Right atrium auricular region (tissue), 2 donors: ENCODE measurements at regions not wholly inside any gene's neighbourhood (a gene's known extent, or its start where the extent isn't known, plus 50 kb on each side); places are given as distances from the start of the nearest gene placed in this dataset.

Experiments used
- DNase-seq: peaks from one replicate; pipeline ENCODE4 v3.0.0-alpha.2; 2019; ENCODE audit warnings: low spot score
- H3K27ac ChIP-seq, 2 donors: fragments of 200-600 bp; sonication (generic); 1 replicate in 1 of 2; 2 replicates in 1 of 2; pipeline ENCODE4 v1.5.1; 2016 to 2019
- H3K27me3 ChIP-seq, 2 donors: fragments of 200-600 bp; sonication (generic); one replicate each; pipeline versions ENCODE4 v1.5.1 to v1.6.0; 2017 to 2019
- H3K36me3 ChIP-seq: fragments of 200-600 bp; sonication (generic); one replicate; pipeline ENCODE4 v1.5.1; 2016
- H3K4me1 ChIP-seq, 2 donors: fragments of 200-600 bp; sonication (generic); one replicate each; pipeline versions ENCODE4 v1.5.1 to v1.6.0; 2017 to 2019
- H3K4me3 ChIP-seq, 2 donors: fragments of 200-600 bp; sonication (generic); 1 replicate in 1 of 2; 2 replicates in 1 of 2; pipeline ENCODE4 v1.5.1; 2017 to 2019; ENCODE audit warnings: mild to moderate bottlenecking in 1 of 2, moderate library complexity in 1 of 2
- H3K9me3 ChIP-seq, 2 donors: fragments of 200-600 bp; sonication (generic); one replicate each; pipeline ENCODE4 v1.5.1; 2019
- TF ChIP-seq, protein P1 (sequence below), 2 donors: fragments of 200-600 bp; sonication (generic); IDR thresholded peaks; one replicate each; pipeline ENCODE4 v1.5.1; 2019; ENCODE audit warnings: antibody characterized with exemption in 2 of 2

DNA sequence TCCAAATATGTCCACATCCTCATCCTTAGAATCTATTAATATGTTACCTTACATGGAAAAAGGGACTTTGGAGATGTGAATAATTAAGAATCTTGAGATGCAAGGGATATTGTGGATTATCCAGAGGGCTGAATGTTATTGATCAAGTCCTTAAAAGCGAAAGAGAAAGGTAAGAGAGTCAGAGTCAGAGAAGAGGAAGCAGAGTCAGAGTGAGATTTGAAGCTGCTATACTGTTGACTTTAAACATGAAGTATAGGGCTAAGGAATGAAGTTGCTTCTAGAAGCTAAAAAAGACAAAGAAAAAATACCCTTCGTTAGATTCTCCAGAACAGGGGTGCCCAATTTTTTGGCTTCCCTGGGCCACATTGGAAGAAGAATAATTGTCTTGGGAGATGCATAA lies 627.2 kb upstream of the SLITRK6 start:
- no peak overlapping the region for H3K27ac ChIP-seq
- no peak for DNase-seq
- peaks cover 0 to 6% of the 10 kb centered on the region in 2 donors for H3K9me3 ChIP-seq
- no peaks in the 10 kb centered on the region for H3K27me3 ChIP-seq
- no peaks in the 10 kb centered on the region for H3K36me3 ChIP-seq
- TF ChIP-seq, protein P1, sequence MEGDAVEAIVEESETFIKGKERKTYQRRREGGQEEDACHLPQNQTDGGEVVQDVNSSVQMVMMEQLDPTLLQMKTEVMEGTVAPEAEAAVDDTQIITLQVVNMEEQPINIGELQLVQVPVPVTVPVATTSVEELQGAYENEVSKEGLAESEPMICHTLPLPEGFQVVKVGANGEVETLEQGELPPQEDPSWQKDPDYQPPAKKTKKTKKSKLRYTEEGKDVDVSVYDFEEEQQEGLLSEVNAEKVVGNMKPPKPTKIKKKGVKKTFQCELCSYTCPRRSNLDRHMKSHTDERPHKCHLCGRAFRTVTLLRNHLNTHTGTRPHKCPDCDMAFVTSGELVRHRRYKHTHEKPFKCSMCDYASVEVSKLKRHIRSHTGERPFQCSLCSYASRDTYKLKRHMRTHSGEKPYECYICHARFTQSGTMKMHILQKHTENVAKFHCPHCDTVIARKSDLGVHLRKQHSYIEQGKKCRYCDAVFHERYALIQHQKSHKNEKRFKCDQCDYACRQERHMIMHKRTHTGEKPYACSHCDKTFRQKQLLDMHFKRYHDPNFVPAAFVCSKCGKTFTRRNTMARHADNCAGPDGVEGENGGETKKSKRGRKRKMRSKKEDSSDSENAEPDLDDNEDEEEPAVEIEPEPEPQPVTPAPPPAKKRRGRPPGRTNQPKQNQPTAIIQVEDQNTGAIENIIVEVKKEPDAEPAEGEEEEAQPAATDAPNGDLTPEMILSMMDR (IDR thresholded peaks at IDR 0.05): no peak
- H3K4me3 ChIP-seq: no peak overlapping the region
- H3K4me1 ChIP-seq: no peaks in the 10 kb centered on the region

DNA sequence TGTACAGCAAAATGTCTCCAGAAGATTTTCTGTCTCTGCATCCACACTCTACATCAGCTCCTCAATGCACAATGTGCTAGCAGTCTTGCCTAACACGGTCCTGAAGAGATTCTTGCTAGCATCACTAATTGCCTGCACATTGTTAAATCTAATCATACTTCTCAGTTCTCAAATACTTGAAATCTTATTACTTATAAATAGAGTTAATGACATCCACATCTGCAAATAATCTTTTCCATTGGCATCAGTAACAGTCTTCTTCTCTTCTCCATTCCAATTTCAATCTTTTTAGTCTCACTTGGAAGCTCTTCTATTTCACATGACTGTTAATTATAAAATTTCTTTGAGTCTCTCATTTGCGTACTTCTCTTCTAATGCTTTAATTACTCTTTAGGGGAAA lies 630.5 kb upstream of the SLITRK6 start:
- no peaks in the 10 kb centered on the region for H3K27me3 ChIP-seq
- no peak for DNase-seq
- TF ChIP-seq, protein P1 (IDR thresholded peaks at IDR 0.05): no peak
- H3K4me1 ChIP-seq: no peaks in the 10 kb centered on the region
- no peak overlapping the region for H3K27ac ChIP-seq
- no peak overlapping the region for H3K4me3 ChIP-seq
- H3K36me3 ChIP-seq: no peaks in the 10 kb centered on the region
- H3K9me3 ChIP-seq: peaks cover 0 to 16% of the 10 kb centered on the region in 2 donors

DNA sequence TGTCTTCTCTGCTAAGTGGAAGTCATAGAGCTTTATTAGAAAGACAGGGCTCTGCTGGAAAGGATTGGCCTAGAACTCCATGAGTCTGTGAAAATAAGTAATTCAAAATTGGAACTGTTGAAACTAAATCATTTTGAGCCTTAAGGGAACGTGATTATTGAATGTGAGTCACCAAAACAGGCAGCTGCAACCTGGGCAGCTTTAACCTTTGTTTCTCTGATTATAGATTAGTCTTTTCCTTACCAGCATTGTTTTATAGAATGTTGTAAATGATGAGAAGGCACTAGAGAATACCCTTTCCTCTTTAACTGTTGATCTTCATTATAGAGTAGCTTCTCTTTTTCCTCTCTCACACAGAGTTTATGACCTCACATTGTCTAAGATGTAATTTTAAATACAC lies 638.8 kb upstream of the SLITRK6 start:
- Histone ChIP-seq H3K4me3 (no peak overlapping the region), H3K27me3 (no peaks in the 10 kb centered on the region), H3K27ac (no peak overlapping the region), H3K36me3 (no peaks in the 10 kb centered on the region), H3K9me3 (no peaks in the 10 kb centered on the region), H3K4me1 (no peaks in the 10 kb centered on the region)
- no peak for DNase-seq
- TF ChIP-seq, protein P1 (IDR thresholded peaks at IDR 0.05): no peak

DNA sequence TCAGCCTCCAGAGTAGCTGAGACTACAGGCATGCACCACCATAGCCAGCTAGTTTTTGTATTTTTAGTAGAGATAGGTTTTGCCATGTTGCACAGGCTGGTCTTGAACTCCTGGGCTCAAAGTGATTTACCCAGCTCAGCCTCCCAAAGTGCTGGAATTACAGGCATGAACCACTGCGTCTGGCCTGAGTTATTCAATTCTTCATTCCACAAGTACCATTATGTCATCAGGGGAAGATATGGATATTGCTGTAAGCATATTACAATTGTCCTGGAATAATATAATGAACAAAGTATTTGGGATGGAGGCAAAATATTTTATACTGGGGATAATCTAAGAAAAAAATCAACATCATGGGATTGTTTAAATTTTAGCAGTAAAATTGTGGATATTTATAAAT lies 646.0 kb upstream of the SLITRK6 start:
- Histone ChIP-seq H3K4me1 (no peaks in the 10 kb centered on the region), H3K36me3 (no peaks in the 10 kb centered on the region), H3K9me3 (no peaks in the 10 kb centered on the region), H3K4me3 (no peak overlapping the region), H3K27me3 (no peaks in the 10 kb centered on the region), H3K27ac (no peak overlapping the region)
- TF ChIP-seq, protein P1 (IDR thresholded peaks at IDR 0.05): no peak
- DNase-seq: no peak

DNA sequence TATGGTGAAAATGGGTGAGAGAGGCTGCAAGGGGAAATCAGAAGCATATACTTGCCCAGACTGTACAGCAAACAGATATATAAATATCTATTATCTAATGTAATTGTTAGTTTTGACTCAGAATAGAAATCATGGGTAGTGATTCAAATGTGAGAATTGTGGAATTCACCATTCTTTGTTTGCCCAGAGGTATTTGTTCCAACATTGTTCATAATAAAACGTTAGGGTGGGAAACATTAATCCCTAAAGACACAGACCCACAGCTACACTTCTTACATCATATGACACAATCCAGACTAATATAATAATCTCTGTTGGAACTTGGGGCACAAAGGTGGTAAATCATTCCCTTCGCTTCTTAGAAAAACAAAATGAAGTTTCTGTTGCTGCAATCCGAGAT lies 646.5 kb upstream of the SLITRK6 start:
- Histone ChIP-seq H3K27me3 (no peaks in the 10 kb centered on the region), H3K27ac (no peak overlapping the region), H3K9me3 (no peaks in the 10 kb centered on the region), H3K36me3 (no peaks in the 10 kb centered on the region), H3K4me1 (no peaks in the 10 kb centered on the region), H3K4me3 (no peak overlapping the region)
- DNase-seq: no peak
- TF ChIP-seq, protein P1 (IDR thresholded peaks at IDR 0.05): no peak

DNA sequence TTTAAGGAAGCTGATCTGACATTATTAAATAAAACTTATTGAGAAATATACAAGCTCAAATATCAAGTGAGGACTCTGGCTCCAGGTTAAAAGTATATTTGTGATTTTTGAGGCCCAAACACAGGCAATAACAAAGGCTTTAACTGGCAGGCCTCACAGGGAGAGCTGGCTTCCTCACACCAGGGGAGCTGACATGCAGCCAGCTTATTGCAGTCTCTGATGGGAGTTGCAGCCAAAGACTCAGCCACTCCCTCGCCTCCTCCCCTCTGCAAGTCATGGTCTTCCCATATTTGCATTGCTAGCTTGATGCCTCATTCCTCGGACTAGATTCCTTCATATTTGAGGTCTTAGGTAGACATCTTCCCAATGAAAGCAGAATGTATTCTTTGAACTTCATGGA lies 647.1 kb upstream of the SLITRK6 start:
- no peak for DNase-seq

More for the DNA sequence above, 647.1 kb upstream of the SLITRK6 start:
- TF ChIP-seq, protein P1 (IDR thresholded peaks at IDR 0.05): no peak
- Histone ChIP-seq H3K9me3 (no peaks in the 10 kb centered on the region), H3K4me3 (no peak overlapping the region), H3K27ac (no peak overlapping the region), H3K4me1 (no peaks in the 10 kb centered on the region), H3K36me3 (no peaks in the 10 kb centered on the region), H3K27me3 (no peaks in the 10 kb centered on the region)
